DND-41 (cell line): ENCODE measurements at regions not wholly inside any gene's neighbourhood (a gene's known extent, or its start where the extent isn't known, plus 50 kb on each side); places are given as distances from the start of the nearest gene placed in this dataset.

Experiments
- ATAC-seq: fragments of 200-7000 bp; cut with Tn5 transposase; 3 replicates; pipeline ENCODE4 v1.9.1; 2021; ENCODE audit warnings: low read depth; ENCODE audit not compliant: insufficient read depth
- DNase-seq: peaks from one replicate; pipeline ENCODE4 v3.0.0-alpha.2; 2020
- H2AFZ ChIP-seq: 2 replicates; pipeline ENCODE4 v1.6.0; 2012; ENCODE audit warnings: low read depth, low read length
- H3K27ac ChIP-seq: 2 replicates; pipeline ENCODE4 v1.5.1; 2012; ENCODE audit warnings: low read length, inconsistent platforms
- H3K27me3 ChIP-seq: fragments of 200-600 bp; sonication (generic); 2 replicates; pipeline ENCODE4 v1.6.0; 2012; ENCODE audit warnings: low read length, mild to moderate bottlenecking, inconsistent platforms; ENCODE audit not compliant: insufficient read depth, poor library complexity
- H3K36me3 ChIP-seq: 2 replicates; pipeline ENCODE4 v1.5.1; 2012; ENCODE audit warnings: low read length, inconsistent platforms; ENCODE audit not compliant: insufficient read depth
- H3K4me1 ChIP-seq: 2 replicates; pipeline ENCODE4 v1.5.1; 2012; ENCODE audit warnings: mild to moderate bottlenecking, low read length; ENCODE audit not compliant: insufficient read depth
- H3K4me2 ChIP-seq: 2 replicates; pipeline ENCODE4 v1.6.0; 2012; ENCODE audit warnings: mild to moderate bottlenecking, moderate library complexity, low read length, inconsistent platforms; ENCODE audit not compliant: insufficient read depth
- H3K4me3 ChIP-seq, 2 experiments: fragments of 200-600 bp in 1 of 2; shearing (Covaris generic) in 1 of 2; 2 replicates each; pipeline ENCODE4 v1.5.1; 2012 to 2016; ENCODE audit warnings: inconsistent platforms in 2 of 2, low read length in 2 of 2, mild to moderate bottlenecking in 2 of 2, low read depth in 1 of 2, moderate library complexity in 1 of 2
- H3K79me2 ChIP-seq: 2 replicates; pipeline ENCODE4 v1.6.0; 2012; ENCODE audit warnings: low read length, inconsistent platforms; ENCODE audit not compliant: insufficient read depth
- H3K9ac ChIP-seq: 2 replicates; pipeline ENCODE4 v1.6.0; 2012; ENCODE audit warnings: low read depth, mild to moderate bottlenecking, inconsistent platforms, low read length, moderate library complexity
- H3K9me3 ChIP-seq: 2 replicates; pipeline ENCODE4 v1.5.1; 2012; ENCODE audit warnings: low read length, moderate library complexity, mild to moderate bottlenecking, inconsistent platforms; ENCODE audit not compliant: insufficient read depth, severe bottlenecking
- H4K20me1 ChIP-seq: 2 replicates; pipeline ENCODE4 v1.6.0; 2012; ENCODE audit warnings: low read length; ENCODE audit not compliant: insufficient read depth
- EZH2 ChIP-seq: IDR thresholded peaks from 3 replicates; pipeline ENCODE4 v1.6.1; 2012; ENCODE audit warnings: borderline replicate concordance, low read depth, mild to moderate bottlenecking, moderate library complexity, low read length, inconsistent platforms; ENCODE audit not compliant: severe bottlenecking
- TF ChIP-seq, protein P1 (sequence below): IDR thresholded peaks from 2 replicates; pipeline ENCODE4 v1.5.1; 2012; ENCODE audit warnings: borderline replicate concordance, low read length, moderate library complexity, mild to moderate bottlenecking; ENCODE audit not compliant: poor library complexity, severe bottlenecking; ENCODE audit errors: extremely low read depth

DNA sequence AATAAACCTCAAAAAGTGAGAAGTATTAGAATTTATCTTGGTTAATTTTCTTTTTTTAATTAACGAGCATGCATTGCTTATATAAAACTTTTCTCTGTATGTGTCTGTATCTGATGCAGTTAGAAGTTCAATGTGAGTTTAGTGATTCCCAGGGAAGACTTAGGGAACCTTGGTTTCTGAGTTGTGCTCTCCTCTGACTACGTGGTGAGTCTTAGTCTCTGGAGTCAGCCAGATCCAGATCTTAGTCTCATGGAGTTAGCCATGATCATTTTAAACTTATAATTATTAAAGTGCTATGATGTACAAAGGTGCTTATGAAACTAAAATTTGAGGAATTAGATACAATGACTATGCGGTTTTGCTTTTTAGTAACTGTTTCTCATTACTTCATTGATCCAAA lies 285.3 kb upstream of the DMRT1 start:
- no peaks in the 10 kb centered on the region for H4K20me1 ChIP-seq
- H3K4me3 ChIP-seq: no peak overlapping the region
- H3K36me3 ChIP-seq: no peaks in the 10 kb centered on the region
- no peak overlapping the region for H3K27ac ChIP-seq
- no peaks in the 10 kb centered on the region for H3K9me3 ChIP-seq
- H3K9ac ChIP-seq: no peak overlapping the region
- ATAC-seq: no peak
- H3K79me2 ChIP-seq: no peaks in the 10 kb centered on the region
- no peak for TF ChIP-seq EZH2
- TF ChIP-seq, protein P1, sequence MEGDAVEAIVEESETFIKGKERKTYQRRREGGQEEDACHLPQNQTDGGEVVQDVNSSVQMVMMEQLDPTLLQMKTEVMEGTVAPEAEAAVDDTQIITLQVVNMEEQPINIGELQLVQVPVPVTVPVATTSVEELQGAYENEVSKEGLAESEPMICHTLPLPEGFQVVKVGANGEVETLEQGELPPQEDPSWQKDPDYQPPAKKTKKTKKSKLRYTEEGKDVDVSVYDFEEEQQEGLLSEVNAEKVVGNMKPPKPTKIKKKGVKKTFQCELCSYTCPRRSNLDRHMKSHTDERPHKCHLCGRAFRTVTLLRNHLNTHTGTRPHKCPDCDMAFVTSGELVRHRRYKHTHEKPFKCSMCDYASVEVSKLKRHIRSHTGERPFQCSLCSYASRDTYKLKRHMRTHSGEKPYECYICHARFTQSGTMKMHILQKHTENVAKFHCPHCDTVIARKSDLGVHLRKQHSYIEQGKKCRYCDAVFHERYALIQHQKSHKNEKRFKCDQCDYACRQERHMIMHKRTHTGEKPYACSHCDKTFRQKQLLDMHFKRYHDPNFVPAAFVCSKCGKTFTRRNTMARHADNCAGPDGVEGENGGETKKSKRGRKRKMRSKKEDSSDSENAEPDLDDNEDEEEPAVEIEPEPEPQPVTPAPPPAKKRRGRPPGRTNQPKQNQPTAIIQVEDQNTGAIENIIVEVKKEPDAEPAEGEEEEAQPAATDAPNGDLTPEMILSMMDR: no peak
- no peak overlapping the region for H3K4me2 ChIP-seq
- no peak for DNase-seq
- peaks cover 5% of the 10 kb centered on the region for H3K27me3 ChIP-seq
- H2AFZ ChIP-seq: no peak overlapping the region
- H3K4me1 ChIP-seq: no peaks in the 10 kb centered on the region

DNA sequence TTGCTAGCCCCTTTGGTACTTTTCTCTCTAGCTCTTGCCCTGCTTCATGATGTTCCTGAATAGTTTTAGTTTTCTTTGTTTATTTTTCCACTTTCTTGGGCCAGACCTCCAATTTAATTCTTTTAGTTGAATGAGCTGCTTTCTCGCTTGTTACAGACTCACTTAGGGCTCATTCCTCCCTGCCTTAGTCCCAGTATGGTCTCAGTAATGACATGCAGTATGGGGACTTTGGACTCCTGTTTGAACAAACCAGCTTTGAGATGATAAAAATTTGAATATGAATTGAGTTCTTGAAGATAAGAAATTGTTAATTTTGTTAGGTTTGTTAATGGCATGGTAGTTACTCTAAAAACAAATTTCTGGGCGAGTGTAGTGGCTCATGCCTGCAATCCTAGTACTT lies 284.8 kb upstream of the DMRT1 start:
- Histone ChIP-seq H3K4me3 (no peak overlapping the region), H4K20me1 (no peaks in the 10 kb centered on the region), H3K4me1 (no peaks in the 10 kb centered on the region), H3K79me2 (no peaks in the 10 kb centered on the region), H3K9ac (no peak overlapping the region), H2AFZ (no peak overlapping the region), H3K27ac (no peak overlapping the region), H3K27me3 (peaks cover 5% of the 10 kb centered on the region), H3K4me2 (no peak overlapping the region), H3K9me3 (no peaks in the 10 kb centered on the region), H3K36me3 (no peaks in the 10 kb centered on the region)
- ATAC-seq: no peak
- TF ChIP-seq, protein P1: no peak
- TF ChIP-seq EZH2: no peak
- no peak for DNase-seq

DNA sequence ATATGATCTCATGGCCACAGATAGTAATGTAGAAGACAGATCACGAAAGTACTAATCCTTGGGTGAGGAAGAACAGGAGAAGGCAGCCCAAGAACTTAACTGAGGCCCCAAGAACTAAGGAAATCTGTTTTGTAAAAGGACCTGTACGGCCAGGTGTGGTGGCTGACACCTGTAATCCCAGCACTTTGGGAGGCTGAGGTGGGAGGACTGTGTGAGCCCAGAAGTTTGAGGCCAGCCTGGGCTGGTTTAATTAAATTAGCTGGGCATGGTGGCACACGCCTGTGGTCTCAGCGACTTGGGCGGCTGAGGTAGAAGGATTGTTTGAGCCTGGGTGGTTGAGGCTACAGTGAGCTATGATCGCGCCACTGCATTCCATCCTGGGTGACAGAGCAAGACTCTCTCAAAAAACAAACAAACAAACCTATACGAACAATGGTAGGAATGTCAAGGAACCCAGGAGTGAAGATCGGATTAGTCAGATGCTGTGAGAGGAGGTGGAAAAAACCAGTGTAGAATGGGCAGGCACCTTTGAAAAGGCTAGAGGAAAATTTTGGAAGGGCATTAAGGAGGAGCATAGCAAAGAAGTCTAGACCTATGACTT lies 283.8 kb upstream of the DMRT1 start:
- H3K9me3 ChIP-seq: no peaks in the 10 kb centered on the region
- no peaks in the 10 kb centered on the region for H3K4me1 ChIP-seq
- no peak overlapping the region for H3K27ac ChIP-seq
- ATAC-seq (no peak), DNase-seq (no peak)
- no peaks in the 10 kb centered on the region for H3K36me3 ChIP-seq
- H3K9ac ChIP-seq: no peak overlapping the region
- H3K4me3 ChIP-seq: no peak overlapping the region
- H2AFZ ChIP-seq: no peak overlapping the region
- H4K20me1 ChIP-seq: no peaks in the 10 kb centered on the region
- H3K27me3 ChIP-seq: peaks cover 5% of the 10 kb centered on the region
- TF ChIP-seq EZH2: no peak
- H3K4me2 ChIP-seq: no peak overlapping the region
- no peaks in the 10 kb centered on the region for H3K79me2 ChIP-seq

DNA sequence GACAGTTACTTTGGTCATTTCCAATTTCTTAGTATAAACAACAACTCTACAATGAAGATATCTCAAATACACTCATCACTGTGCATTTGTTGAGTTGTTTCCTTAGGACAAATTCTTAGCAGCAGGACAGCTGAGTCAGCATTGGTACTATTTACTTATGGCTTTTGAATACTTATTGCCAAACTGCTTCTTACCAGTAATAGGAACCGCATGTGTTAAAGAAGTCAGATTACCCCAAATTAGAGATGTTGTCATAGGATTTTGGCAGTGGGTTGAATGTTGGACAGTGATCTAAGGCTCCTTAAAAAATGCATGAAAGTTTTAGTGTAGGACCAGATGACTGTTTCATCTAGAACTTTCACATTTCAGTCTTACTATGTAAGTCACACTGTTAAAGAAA lies 280.1 kb upstream of the DMRT1 start:
- no peak overlapping the region for H3K9ac ChIP-seq
- H3K4me1 ChIP-seq: no peaks in the 10 kb centered on the region
- H3K27me3 ChIP-seq: peaks cover 2% of the 10 kb centered on the region
- H4K20me1 ChIP-seq: no peaks in the 10 kb centered on the region
- no peak overlapping the region for H3K4me2 ChIP-seq
- H3K36me3 ChIP-seq: no peaks in the 10 kb centered on the region
- ATAC-seq (no peak), DNase-seq (no peak)
- no peak overlapping the region for H2AFZ ChIP-seq
- no peaks in the 10 kb centered on the region for H3K79me2 ChIP-seq
- H3K9me3 ChIP-seq: no peaks in the 10 kb centered on the region
- no peak overlapping the region for H3K27ac ChIP-seq
- no peak overlapping the region for H3K4me3 ChIP-seq
- TF ChIP-seq, protein P1: no peak
- no peak for TF ChIP-seq EZH2
